ENCODE measurements at regions not wholly inside any gene's neighbourhood (a gene's known extent, or its start where the extent isn't known, plus 50 kb on each side); places are given as distances from the start of the nearest gene placed in this dataset.

DNA sequence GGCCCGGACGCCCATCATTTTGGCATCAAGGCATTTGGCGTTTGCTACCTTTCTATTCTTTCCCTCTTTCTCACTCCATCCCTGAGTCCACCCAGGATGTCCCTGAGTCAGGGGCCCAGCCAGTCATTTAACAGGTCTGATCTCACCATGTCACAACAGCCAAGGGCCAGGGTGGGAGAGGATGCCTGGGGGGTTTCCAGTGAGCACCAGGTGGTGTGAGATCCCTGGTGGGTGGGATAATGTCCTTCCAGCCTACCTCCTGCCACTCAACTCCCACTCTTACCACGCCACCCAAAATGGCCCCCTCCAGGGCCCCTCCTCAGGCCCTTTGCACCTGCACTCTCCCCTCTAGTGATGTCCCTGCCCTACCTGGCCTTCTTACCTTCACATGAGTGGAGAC lies 310.8 kb downstream of the BCL11B start:
- WGBS (ENCODE audit: extremely low coverage, insufficient coverage, insufficient read length): no CpG with 5 or more reads among the region's 4 CpGs
- no peak overlapping the region for H4K91ac ChIP-seq (ENCODE audit: low read depth, low read length)
- H2BK120ac ChIP-seq (ENCODE audit: insufficient read depth, low read length, poor library complexity): no peak overlapping the region
- H3K36me3 ChIP-seq (ENCODE audit: control insufficient read depth in 1 of 2, insufficient read depth in 2 of 2, low read length in 2 of 2): no peaks in the 10 kb centered on the region
- H3K18ac ChIP-seq (ENCODE audit: low read length): no peak overlapping the region
- no peak overlapping the region for H3K4me2 ChIP-seq (ENCODE audit: low read length)
- H3K27ac ChIP-seq (ENCODE audit: low read depth, low read length): no peak overlapping the region
- no peaks in the 10 kb centered on the region for H3K79me1 ChIP-seq (ENCODE audit: low read length)
- no peak overlapping the region for H2BK5ac ChIP-seq (ENCODE audit: low read depth, low read length, poor library complexity)
- no peak overlapping the region for H3K23ac ChIP-seq (ENCODE audit: low read length)
- DNase-seq: no peak
- no peak overlapping the region for H2BK12ac ChIP-seq (ENCODE audit: low read length)
- H4K8ac ChIP-seq (ENCODE audit: low read depth, low read length): no peak overlapping the region
- no peak overlapping the region for H3K14ac ChIP-seq (ENCODE audit: low read length)
- no peaks in the 10 kb centered on the region for H3K79me2 ChIP-seq (ENCODE audit: control insufficient read depth, insufficient read depth, low read length, poor library complexity)
- no peak overlapping the region for H3K4me3 ChIP-seq (ENCODE audit: low read depth, low read length)
- H3K9me3 ChIP-seq (ENCODE audit: insufficient read depth, low read depth, low read length): no peaks in the 10 kb centered on the region
- no peak overlapping the region for H4K12ac ChIP-seq (ENCODE audit: low read depth, low read length)
- no peak overlapping the region for H2AK5ac ChIP-seq (ENCODE audit: low read length)
- H3K27me3 ChIP-seq (ENCODE audit: insufficient read depth, low read length): no peaks in the 10 kb centered on the region
- H3K4ac ChIP-seq (ENCODE audit: low read depth, low read length): no peak overlapping the region
- H2AFZ ChIP-seq (ENCODE audit: insufficient read depth, low read length, poor library complexity): no peak overlapping the region
- H3K4me1 ChIP-seq (ENCODE audit: control insufficient read depth in 1 of 2, insufficient read depth in 2 of 2, low read length in 2 of 2): no peaks in the 10 kb centered on the region
- H3K9ac ChIP-seq (ENCODE audit: low read length): no peak overlapping the region

DNA sequence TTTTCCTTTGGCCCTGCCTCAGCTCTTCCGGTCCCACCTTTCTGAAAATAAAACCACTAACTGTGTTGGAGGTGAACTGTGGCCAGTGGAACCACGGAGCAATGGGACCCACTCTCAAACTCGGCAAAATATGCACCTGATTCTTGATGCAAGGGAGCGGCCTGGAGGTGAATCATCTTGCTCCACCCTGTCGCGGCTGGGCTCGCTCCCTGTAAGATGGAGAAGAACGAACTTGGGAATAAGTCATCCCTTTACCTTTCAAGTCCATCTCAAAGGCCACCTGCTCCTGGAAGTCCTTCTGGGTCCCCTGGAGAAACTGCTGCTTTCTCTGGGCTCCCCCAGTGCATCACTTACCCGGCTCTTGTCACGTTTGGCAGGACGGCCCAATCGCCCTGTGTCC lies 309.9 kb downstream of the BCL11B start:
- no peak overlapping the region for H3K4ac ChIP-seq (ENCODE audit: low read depth, low read length)
- H4K8ac ChIP-seq (ENCODE audit: low read depth, low read length): no peak overlapping the region
- H2BK5ac ChIP-seq (ENCODE audit: low read depth, low read length, poor library complexity): no peak overlapping the region
- H3K9me3 ChIP-seq (ENCODE audit: insufficient read depth, low read depth, low read length): no peaks in the 10 kb centered on the region
- no peak overlapping the region for H2BK12ac ChIP-seq (ENCODE audit: low read length)
- no peak overlapping the region for H4K91ac ChIP-seq (ENCODE audit: low read depth, low read length)
- H3K79me2 ChIP-seq (ENCODE audit: control insufficient read depth, insufficient read depth, low read length, poor library complexity): no peaks in the 10 kb centered on the region
- no peak overlapping the region for H2AK5ac ChIP-seq (ENCODE audit: low read length)
- WGBS (ENCODE audit: extremely low coverage, insufficient coverage, insufficient read length): no CpG with 5 or more reads among the region's 12 CpGs
- H3K4me2 ChIP-seq (ENCODE audit: low read length): no peak overlapping the region
- no peak overlapping the region for H3K14ac ChIP-seq (ENCODE audit: low read length)
- H4K12ac ChIP-seq (ENCODE audit: low read depth, low read length): no peak overlapping the region
- no peak overlapping the region for H3K9ac ChIP-seq (ENCODE audit: low read length)
- no peak overlapping the region for H3K23ac ChIP-seq (ENCODE audit: low read length)
- H3K27me3 ChIP-seq (ENCODE audit: insufficient read depth, low read length): no peaks in the 10 kb centered on the region
- no peak for DNase-seq
- H3K4me3 ChIP-seq (ENCODE audit: low read depth, low read length): no peak overlapping the region
- no peaks in the 10 kb centered on the region for H3K79me1 ChIP-seq (ENCODE audit: low read length)
- no peak overlapping the region for H3K27ac ChIP-seq (ENCODE audit: low read depth, low read length)
- H3K18ac ChIP-seq (ENCODE audit: low read length): no peak overlapping the region
- H2AFZ ChIP-seq (ENCODE audit: insufficient read depth, low read length, poor library complexity): no peak overlapping the region
- no peak overlapping the region for H2BK120ac ChIP-seq (ENCODE audit: insufficient read depth, low read length, poor library complexity)
- no peaks in the 10 kb centered on the region for H3K36me3 ChIP-seq (ENCODE audit: control insufficient read depth in 1 of 2, insufficient read depth in 2 of 2, low read length in 2 of 2)
- H3K4me1 ChIP-seq (ENCODE audit: control insufficient read depth in 1 of 2, insufficient read depth in 2 of 2, low read length in 2 of 2): no peaks in the 10 kb centered on the region

DNA sequence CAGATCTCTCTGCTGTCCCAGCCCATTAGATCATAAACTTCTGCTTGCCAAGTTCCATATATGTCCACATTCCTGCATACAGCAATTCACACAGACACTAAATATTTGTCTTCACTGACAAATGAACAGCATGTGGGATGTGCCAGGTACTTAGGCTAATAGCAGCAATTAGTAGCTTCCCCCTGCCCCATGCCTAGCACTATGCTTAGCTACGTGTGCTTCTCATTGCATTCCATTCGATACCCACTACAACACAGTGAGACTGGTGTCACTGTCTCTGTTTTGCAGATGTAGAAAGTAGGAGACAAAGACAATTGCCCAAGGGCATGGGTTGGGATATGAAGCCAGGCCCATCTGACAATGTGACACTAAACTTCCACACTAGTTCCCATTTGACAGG lies 308.4 kb downstream of the BCL11B start:
- Histone ChIP-seq H3K4me1 (ENCODE audit: control insufficient read depth in 1 of 2, insufficient read depth in 2 of 2, low read length in 2 of 2) (no peaks in the 10 kb centered on the region), H3K79me2 (ENCODE audit: control insufficient read depth, insufficient read depth, low read length, poor library complexity) (no peaks in the 10 kb centered on the region), H3K9me3 (ENCODE audit: insufficient read depth, low read depth, low read length) (no peaks in the 10 kb centered on the region), H3K14ac (ENCODE audit: low read length) (no peak overlapping the region), H4K91ac (ENCODE audit: low read depth, low read length) (no peak overlapping the region), H3K9ac (ENCODE audit: low read length) (no peak overlapping the region), H2BK120ac (ENCODE audit: insufficient read depth, low read length, poor library complexity) (no peak overlapping the region), H3K27me3 (ENCODE audit: insufficient read depth, low read length) (no peaks in the 10 kb centered on the region), H3K36me3 (ENCODE audit: control insufficient read depth in 1 of 2, insufficient read depth in 2 of 2, low read length in 2 of 2) (no peaks in the 10 kb centered on the region), H4K12ac (ENCODE audit: low read depth, low read length) (no peak overlapping the region), H3K79me1 (ENCODE audit: low read length) (no peaks in the 10 kb centered on the region), H2AK5ac (ENCODE audit: low read length) (no peak overlapping the region), H3K4me2 (ENCODE audit: low read length) (no peak overlapping the region), H3K4me3 (ENCODE audit: low read depth, low read length) (no peak overlapping the region), H4K8ac (ENCODE audit: low read depth, low read length) (no peak overlapping the region), H3K27ac (ENCODE audit: low read depth, low read length) (no peak overlapping the region), H3K4ac (ENCODE audit: low read depth, low read length) (no peak overlapping the region), H3K18ac (ENCODE audit: low read length) (no peak overlapping the region), H2AFZ (ENCODE audit: insufficient read depth, low read length, poor library complexity) (no peak overlapping the region), H2BK5ac (ENCODE audit: low read depth, low read length, poor library complexity) (no peak overlapping the region), H2BK12ac (ENCODE audit: low read length) (no peak overlapping the region), H3K23ac (ENCODE audit: low read length) (no peak overlapping the region)
- DNase-seq: no peak
- WGBS (ENCODE audit: extremely low coverage, insufficient coverage, insufficient read length): no CpG with 5 or more reads among the region's 2 CpGs

DNA sequence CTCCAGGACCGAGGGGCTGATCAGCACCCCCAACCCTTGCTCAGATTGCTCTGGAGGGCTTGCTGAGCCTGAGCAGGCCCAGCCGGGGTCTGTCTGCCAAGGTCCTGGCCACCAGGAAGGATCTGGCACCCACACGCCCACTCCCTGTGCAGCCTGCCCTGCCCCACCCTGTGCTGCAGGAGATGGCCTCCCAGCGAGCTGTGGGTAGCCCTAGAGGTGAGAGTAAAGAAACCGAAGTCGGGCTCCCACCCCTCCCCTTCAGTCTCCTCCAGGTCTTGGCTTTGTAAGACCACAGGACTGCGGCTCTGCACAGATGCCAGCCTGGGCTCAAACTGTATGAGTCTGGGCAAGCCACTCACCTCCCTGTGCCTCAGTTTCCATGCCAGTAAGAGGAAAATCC lies 307.8 kb downstream of the BCL11B start:
- Histone ChIP-seq H3K36me3 (ENCODE audit: control insufficient read depth in 1 of 2, insufficient read depth in 2 of 2, low read length in 2 of 2) (no peaks in the 10 kb centered on the region), H2AK5ac (ENCODE audit: low read length) (no peak overlapping the region), H3K79me2 (ENCODE audit: control insufficient read depth, insufficient read depth, low read length, poor library complexity) (no peaks in the 10 kb centered on the region), H3K4me3 (ENCODE audit: low read depth, low read length) (no peak overlapping the region), H3K14ac (ENCODE audit: low read length) (no peak overlapping the region), H2BK5ac (ENCODE audit: low read depth, low read length, poor library complexity) (no peak overlapping the region), H3K4me1 (ENCODE audit: control insufficient read depth in 1 of 2, insufficient read depth in 2 of 2, low read length in 2 of 2) (no peaks in the 10 kb centered on the region), H3K4ac (ENCODE audit: low read depth, low read length) (no peak overlapping the region), H3K9ac (ENCODE audit: low read length) (no peak overlapping the region), H3K18ac (ENCODE audit: low read length) (no peak overlapping the region), H3K27ac (ENCODE audit: low read depth, low read length) (no peak overlapping the region), H4K8ac (ENCODE audit: low read depth, low read length) (no peak overlapping the region), H2BK12ac (ENCODE audit: low read length) (no peak overlapping the region), H2BK120ac (ENCODE audit: insufficient read depth, low read length, poor library complexity) (no peak overlapping the region), H3K23ac (ENCODE audit: low read length) (no peak overlapping the region), H3K27me3 (ENCODE audit: insufficient read depth, low read length) (no peaks in the 10 kb centered on the region), H3K4me2 (ENCODE audit: low read length) (no peak overlapping the region), H3K79me1 (ENCODE audit: low read length) (no peaks in the 10 kb centered on the region), H4K12ac (ENCODE audit: low read depth, low read length) (no peak overlapping the region), H2AFZ (ENCODE audit: insufficient read depth, low read length, poor library complexity) (no peak overlapping the region), H3K9me3 (ENCODE audit: insufficient read depth, low read depth, low read length) (no peaks in the 10 kb centered on the region), H4K91ac (ENCODE audit: low read depth, low read length) (no peak overlapping the region)
- DNase-seq: no peak
- WGBS (ENCODE audit: extremely low coverage, insufficient coverage, insufficient read length): no CpG with 5 or more reads among the region's 7 CpGs
